GM12864 (cell line): ENCODE measurements at regions not wholly inside any gene's neighbourhood (a gene's known extent, or its start where the extent isn't known, plus 50 kb on each side); places are given as distances from the start of the nearest gene placed in this dataset.

Experiments
- DNase-seq: peaks from one replicate; pipeline ENCODE4 v3.0.0-alpha.2; 2011; ENCODE audit warnings: low read depth
- H3K4me3 ChIP-seq: 2 replicates; pipeline ENCODE4 v1.5.1; 2011; ENCODE audit warnings: mild to moderate bottlenecking, low read depth, low read length, control low read depth
- CTCF ChIP-seq: IDR thresholded peaks from 2 replicates; pipeline ENCODE4 v1.5.1; 2011; ENCODE audit warnings: low read depth, mild to moderate bottlenecking, moderate library complexity, low read length, control low read depth, inconsistent platforms; ENCODE audit errors: missing control alignments

- no peak for DNase-seq
- no peak for TF ChIP-seq CTCF
- H3K4me3 ChIP-seq = no peak overlapping the region
Observed at GRCh38 chr4:144583658-144584057, 62.3 kb upstream of the HHIP start.

- H3K4me3 ChIP-seq = no peak overlapping the region
- peak; percentile 24 for TF ChIP-seq CTCF
- DNase-seq = no peak
Observed at GRCh38 chr4:144584428-144584827, 61.5 kb upstream of the HHIP start.

- H3K4me3 ChIP-seq = no peak overlapping the region
- TF ChIP-seq CTCF = no peak
- DNase-seq = no peak
Observed at GRCh38 chr4:144589512-144589911, 56.4 kb upstream of the HHIP start.

GRCh38 chr4:144590020-144590419 is 55.9 kb upstream of the HHIP start:
- TF ChIP-seq CTCF = no peak
- no peak for DNase-seq
- H3K4me3 ChIP-seq = no peak overlapping the region

- TF ChIP-seq CTCF = no peak
- DNase-seq = no peak
- no peak overlapping the region for H3K4me3 ChIP-seq
Observed at GRCh38 chr4:144591401-144591800, 54.6 kb upstream of the HHIP start.

GRCh38 chr4:144592264-144592663 is 53.7 kb upstream of the HHIP start:
- DNase-seq = no peak
- H3K4me3 ChIP-seq = no peak overlapping the region
- TF ChIP-seq CTCF = no peak

- no peak overlapping the region for H3K4me3 ChIP-seq
- TF ChIP-seq CTCF = no peak
- no peak for DNase-seq
Observed at GRCh38 chr4:144594471-144594986, 51.4 kb upstream of the HHIP start.
